ENCODE measurements at regions not wholly inside any gene's neighbourhood (a gene's known extent, or its start where the extent isn't known, plus 50 kb on each side); places are given as distances from the start of the nearest gene placed in this dataset.
A peak's percentile ranks its signal among the peaks of the same experiment; 100 is the strongest.

DNA sequence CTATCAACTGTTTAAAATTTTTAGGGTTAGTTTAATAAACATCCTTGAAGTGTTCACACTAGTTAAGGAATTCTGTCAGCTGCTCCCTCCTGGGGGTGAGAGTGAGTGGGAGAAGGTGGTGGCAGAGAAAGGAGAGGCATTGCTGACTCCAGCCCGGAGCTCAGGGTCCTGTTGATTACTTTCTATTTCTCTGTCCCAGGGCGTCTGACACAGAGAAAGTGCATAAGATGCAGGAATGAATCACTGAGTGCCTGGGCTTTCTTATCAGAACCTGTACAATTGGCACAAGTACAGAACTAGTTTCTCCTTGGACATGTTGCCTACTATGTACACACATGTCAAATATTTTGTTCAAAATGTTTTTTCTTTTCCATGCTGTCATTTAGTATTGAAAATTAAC is 410.8 kb upstream of the COBL start:
- H3K27me3 ChIP-seq = no peaks in the 10 kb centered on the region
- WGBS, 5 donors = 9 to 37% (median 18%) methylated on average over 2 of the region's 2 CpGs
- DNase-seq = no peak

DNA sequence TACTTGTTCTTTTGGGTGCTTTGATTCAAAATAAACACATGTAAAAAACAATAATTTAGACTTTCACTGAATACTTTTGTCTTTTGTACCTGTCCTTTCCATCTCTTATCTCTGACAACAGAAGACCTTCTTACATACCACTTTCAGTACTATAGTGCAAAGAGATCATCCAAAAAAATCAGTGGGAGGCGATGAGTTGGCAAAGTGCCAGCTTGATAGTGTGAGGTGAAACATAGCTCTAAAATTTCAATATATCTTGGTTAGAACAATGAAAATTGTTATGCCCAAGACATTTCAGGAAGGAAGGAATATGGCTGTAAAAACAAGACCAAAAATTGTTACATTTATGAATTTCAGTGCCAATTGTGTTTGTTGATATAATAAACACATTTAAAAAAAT is 390.2 kb upstream of the COBL start:
- TF ChIP-seq POLR2AphosphoS5 (IDR thresholded peaks at IDR 0.05) = no peak
- TF ChIP-seq, protein P1, sequence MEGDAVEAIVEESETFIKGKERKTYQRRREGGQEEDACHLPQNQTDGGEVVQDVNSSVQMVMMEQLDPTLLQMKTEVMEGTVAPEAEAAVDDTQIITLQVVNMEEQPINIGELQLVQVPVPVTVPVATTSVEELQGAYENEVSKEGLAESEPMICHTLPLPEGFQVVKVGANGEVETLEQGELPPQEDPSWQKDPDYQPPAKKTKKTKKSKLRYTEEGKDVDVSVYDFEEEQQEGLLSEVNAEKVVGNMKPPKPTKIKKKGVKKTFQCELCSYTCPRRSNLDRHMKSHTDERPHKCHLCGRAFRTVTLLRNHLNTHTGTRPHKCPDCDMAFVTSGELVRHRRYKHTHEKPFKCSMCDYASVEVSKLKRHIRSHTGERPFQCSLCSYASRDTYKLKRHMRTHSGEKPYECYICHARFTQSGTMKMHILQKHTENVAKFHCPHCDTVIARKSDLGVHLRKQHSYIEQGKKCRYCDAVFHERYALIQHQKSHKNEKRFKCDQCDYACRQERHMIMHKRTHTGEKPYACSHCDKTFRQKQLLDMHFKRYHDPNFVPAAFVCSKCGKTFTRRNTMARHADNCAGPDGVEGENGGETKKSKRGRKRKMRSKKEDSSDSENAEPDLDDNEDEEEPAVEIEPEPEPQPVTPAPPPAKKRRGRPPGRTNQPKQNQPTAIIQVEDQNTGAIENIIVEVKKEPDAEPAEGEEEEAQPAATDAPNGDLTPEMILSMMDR (IDR thresholded peaks at IDR 0.05) = no peak
- no peak for TF ChIP-seq EP300 (IDR thresholded peaks at IDR 0.05)
- TF ChIP-seq POLR2A (IDR thresholded peaks at IDR 0.05) = no peak
- H3K9me3 ChIP-seq = peaks cover 0 to 10% (median 0%) of the 10 kb centered on the region in 4 donors
- intact Hi-C loops (cut with DNase I; ENCODE audit: low total_unique reads) = no loop called here
- WGBS, 5 donors = 10 to 39% (median 28%) methylated on average over 1 of the region's 1 CpG
- H3K36me3 ChIP-seq = no peaks in the 10 kb centered on the region
- no peak overlapping the region for H3K27ac ChIP-seq
- no peaks in the 10 kb centered on the region for H3K27me3 ChIP-seq
- no peaks in the 10 kb centered on the region for H3K4me1 ChIP-seq
- DNase-seq = peak in 1 of 2 donors; percentile 5
- no peak overlapping the region for H3K4me3 ChIP-seq

More for the DNA sequence above, 410.8 kb upstream of the COBL start:
- Histone ChIP-seq H3K27ac (no peak overlapping the region), H3K36me3 (no peaks in the 10 kb centered on the region), H3K9me3 (peaks cover 0 to 2% (median 0%) of the 10 kb centered on the region in 4 donors), H3K4me1 (no peaks in the 10 kb centered on the region), H3K4me3 (no peak overlapping the region)
- TF ChIP-seq POLR2AphosphoS5 (IDR thresholded peaks at IDR 0.05) (no peak), POLR2A (IDR thresholded peaks at IDR 0.05) (no peak), EP300 (IDR thresholded peaks at IDR 0.05) (no peak)
- TF ChIP-seq, protein P1 (IDR thresholded peaks at IDR 0.05) = no peak
- intact Hi-C loops (cut with DNase I; ENCODE audit: low total_unique reads) = no loop called here

DNA sequence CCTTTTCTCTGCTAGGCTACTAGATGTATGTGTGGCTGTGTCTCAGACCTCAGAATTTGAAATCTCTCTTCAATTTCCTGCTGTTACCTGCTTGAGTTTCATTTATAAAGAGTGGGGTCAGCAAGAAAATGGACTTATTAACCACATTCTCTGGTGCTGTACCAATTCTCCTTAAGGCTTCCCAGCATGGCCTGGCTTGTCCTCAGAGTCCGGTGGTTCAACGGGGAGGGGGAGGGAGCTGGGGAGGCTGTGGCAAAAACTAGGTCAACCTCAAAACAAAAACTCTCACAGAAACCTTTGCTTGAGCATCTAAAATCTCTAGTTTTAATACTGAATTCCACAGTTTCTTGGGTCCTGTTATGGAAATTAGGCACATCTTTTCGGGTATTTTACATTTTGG is 389.1 kb upstream of the COBL start:
- H3K4me1 ChIP-seq = no peaks in the 10 kb centered on the region
- no peak for DNase-seq
- no peak overlapping the region for H3K27ac ChIP-seq
- TF ChIP-seq, protein P1 (IDR thresholded peaks at IDR 0.05) = no peak
- TF ChIP-seq EP300 (IDR thresholded peaks at IDR 0.05) (no peak), POLR2A (IDR thresholded peaks at IDR 0.05) (no peak), POLR2AphosphoS5 (IDR thresholded peaks at IDR 0.05) (no peak)
- peaks cover 0 to 14% (median 0%) of the 10 kb centered on the region in 4 donors for H3K9me3 ChIP-seq
- H3K27me3 ChIP-seq = no peaks in the 10 kb centered on the region
- H3K36me3 ChIP-seq = no peaks in the 10 kb centered on the region
- intact Hi-C loops (cut with DNase I; ENCODE audit: low total_unique reads) = no loop called here
- 60 to 73% (median 70%) methylated on average over 3 of the region's 3 CpGs for WGBS, 5 donors
- no peak overlapping the region for H3K4me3 ChIP-seq

DNA sequence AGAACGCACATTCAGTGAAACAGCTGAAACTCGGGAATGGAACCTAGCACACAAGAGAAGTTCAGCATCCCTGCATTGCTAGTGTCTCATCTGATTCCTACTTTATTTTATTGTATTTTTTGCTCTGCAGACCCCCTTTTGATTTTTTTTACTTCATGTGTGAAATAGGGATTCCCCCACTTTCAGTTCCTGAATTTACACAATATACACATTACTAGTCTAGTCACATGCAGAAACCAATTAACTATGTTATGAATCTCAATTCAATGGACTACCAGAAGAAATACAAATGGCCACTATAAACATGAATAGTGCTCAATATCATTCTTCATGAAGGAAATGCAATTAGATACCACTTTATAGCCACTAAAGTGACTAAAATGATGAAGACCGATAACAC is 386.1 kb upstream of the COBL start:
- H3K4me3 ChIP-seq = no peak overlapping the region
- no peaks in the 10 kb centered on the region for H3K27me3 ChIP-seq
- TF ChIP-seq POLR2A (IDR thresholded peaks at IDR 0.05) = no peak
- TF ChIP-seq, protein P1 (IDR thresholded peaks at IDR 0.05) = no peak
- TF ChIP-seq POLR2AphosphoS5 (IDR thresholded peaks at IDR 0.05) = no peak
- TF ChIP-seq EP300 (IDR thresholded peaks at IDR 0.05) = no peak
- intact Hi-C loops (cut with DNase I; ENCODE audit: low total_unique reads) = no loop called here
- DNase-seq = no peak
- no peak overlapping the region for H3K27ac ChIP-seq
- H3K4me1 ChIP-seq = no peaks in the 10 kb centered on the region
- WGBS, 5 donors = 76 to 96% (median 91%) methylated on average over 3 of the region's 3 CpGs
- H3K36me3 ChIP-seq = no peaks in the 10 kb centered on the region
- peaks cover 0 to 14% (median 0%) of the 10 kb centered on the region in 4 donors for H3K9me3 ChIP-seq
